Breast epithelium (tissue), 4 donors: ENCODE measurements at regions not wholly inside any gene's neighbourhood (a gene's known extent, or its start where the extent isn't known, plus 50 kb on each side); places are given as distances from the start of the nearest gene placed in this dataset.

Experiments used
- DNase-seq, 2 donors: peaks; one replicate each; pipeline ENCODE4 v3.0.0-alpha.2; 2019; ENCODE audit warnings: low spot score in 2 of 2
- H3K27ac ChIP-seq, 2 donors: fragments of 200-600 bp; sonication (generic) in 1 of 2; one replicate each; pipeline ENCODE4 v1.5.1; 2016 to 2019; ENCODE audit warnings: mild to moderate bottlenecking in 1 of 2
- H3K27me3 ChIP-seq, 2 donors: fragments of 200-600 bp; sonication (generic) in 1 of 2; one replicate each; pipeline versions ENCODE4 v1.5.1 to v1.6.0; 2017 to 2019; ENCODE audit warnings: control low read depth in 1 of 2, mild to moderate bottlenecking in 1 of 2
- H3K36me3 ChIP-seq: fragments of 200-600 bp; one replicate; pipeline ENCODE4 v1.5.1; 2019
- H3K4me1 ChIP-seq, 2 donors: fragments of 200-600 bp; sonication (generic); one replicate each; pipeline ENCODE4 v1.5.1; 2016 to 2019; ENCODE audit warnings: control low read depth in 1 of 2
- H3K4me3 ChIP-seq, 3 donors: fragments of 200-600 bp; sonication (generic); 1 replicate in 2 of 3; 2 replicates in 1 of 3; pipeline ENCODE4 v1.5.1; 2016 to 2019; ENCODE audit warnings: mild to moderate bottlenecking in 3 of 3, moderate library complexity in 2 of 3
- H3K9me3 ChIP-seq, 2 donors: fragments of 200-600 bp; sonication (generic) in 1 of 2; one replicate each; pipeline ENCODE4 v1.5.1; 2016 to 2019; ENCODE audit warnings: control low read depth in 1 of 2
- POLR2A ChIP-seq: fragments of 450-650 bp; IDR thresholded peaks from one replicate; pipeline ENCODE4 v1.6.1; 2016; ENCODE audit warnings: antibody characterized with exemption, mild to moderate bottlenecking, moderate library complexity
- POLR2AphosphoS5 ChIP-seq, 3 donors: sonication (generic); formaldehyde crosslinking; IDR thresholded peaks; one replicate each; pipeline ENCODE4 v1.6.1; 2017; ENCODE audit warnings: antibody characterized with exemption in 3 of 3
- intact Hi-C: fragments of 100-400 bp; cut with DNase I; formaldehyde crosslinking; loops from one replicate; pipeline ENCODE4 v1.15.1; 2023; ENCODE audit warnings: low total_unique reads
- TF ChIP-seq, protein P1 (sequence below), 3 donors: fragments of 450-650 bp; IDR thresholded peaks; one replicate each; pipeline ENCODE4 v1.5.1; 2016 to 2017; ENCODE audit warnings: antibody characterized with exemption in 3 of 3, mild to moderate bottlenecking in 3 of 3, moderate library complexity in 3 of 3

DNA sequence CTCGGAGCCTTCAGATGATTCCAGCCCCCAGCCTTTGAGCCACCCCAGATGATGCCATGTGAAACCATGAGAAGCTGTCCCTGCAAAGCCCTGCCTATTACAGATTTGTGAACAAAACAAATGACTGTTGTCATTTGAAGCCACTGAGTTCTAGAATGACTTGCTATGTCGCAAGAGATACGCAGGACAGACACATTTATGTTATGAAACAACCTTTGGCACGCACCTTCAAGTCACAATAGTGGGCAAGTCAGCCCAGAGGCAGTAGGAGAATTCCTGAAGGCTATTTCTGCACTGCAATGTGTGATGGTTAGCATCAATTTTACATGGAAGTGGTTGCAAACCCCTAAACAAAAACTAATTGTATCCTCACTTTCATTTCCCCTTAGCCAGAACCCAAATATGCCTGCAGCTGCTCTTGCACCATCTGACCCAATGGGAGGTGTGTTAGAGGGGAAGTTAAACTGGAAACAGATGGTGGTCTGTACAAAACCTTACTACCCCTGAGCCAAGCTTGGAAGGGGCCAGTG lies 174.4 kb upstream of the ATP6AP2 start:
- Histone ChIP-seq H3K9me3 (peaks cover 4 to 35% of the 10 kb centered on the region in 2 donors), H3K36me3 (no peaks in the 10 kb centered on the region), H3K27ac (no peak overlapping the region), H3K4me3 (no peak overlapping the region), H3K27me3 (peaks cover 0 to 49% of the 10 kb centered on the region in 2 donors), H3K4me1 (no peaks in the 10 kb centered on the region)
- TF ChIP-seq POLR2A (no peak), POLR2AphosphoS5 (IDR thresholded peaks at IDR 0.05) (no peak)
- TF ChIP-seq, protein P1, sequence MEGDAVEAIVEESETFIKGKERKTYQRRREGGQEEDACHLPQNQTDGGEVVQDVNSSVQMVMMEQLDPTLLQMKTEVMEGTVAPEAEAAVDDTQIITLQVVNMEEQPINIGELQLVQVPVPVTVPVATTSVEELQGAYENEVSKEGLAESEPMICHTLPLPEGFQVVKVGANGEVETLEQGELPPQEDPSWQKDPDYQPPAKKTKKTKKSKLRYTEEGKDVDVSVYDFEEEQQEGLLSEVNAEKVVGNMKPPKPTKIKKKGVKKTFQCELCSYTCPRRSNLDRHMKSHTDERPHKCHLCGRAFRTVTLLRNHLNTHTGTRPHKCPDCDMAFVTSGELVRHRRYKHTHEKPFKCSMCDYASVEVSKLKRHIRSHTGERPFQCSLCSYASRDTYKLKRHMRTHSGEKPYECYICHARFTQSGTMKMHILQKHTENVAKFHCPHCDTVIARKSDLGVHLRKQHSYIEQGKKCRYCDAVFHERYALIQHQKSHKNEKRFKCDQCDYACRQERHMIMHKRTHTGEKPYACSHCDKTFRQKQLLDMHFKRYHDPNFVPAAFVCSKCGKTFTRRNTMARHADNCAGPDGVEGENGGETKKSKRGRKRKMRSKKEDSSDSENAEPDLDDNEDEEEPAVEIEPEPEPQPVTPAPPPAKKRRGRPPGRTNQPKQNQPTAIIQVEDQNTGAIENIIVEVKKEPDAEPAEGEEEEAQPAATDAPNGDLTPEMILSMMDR (IDR thresholded peaks at IDR 0.05): no peak
- DNase-seq: no peak
- intact Hi-C loops: no loop called here

DNA sequence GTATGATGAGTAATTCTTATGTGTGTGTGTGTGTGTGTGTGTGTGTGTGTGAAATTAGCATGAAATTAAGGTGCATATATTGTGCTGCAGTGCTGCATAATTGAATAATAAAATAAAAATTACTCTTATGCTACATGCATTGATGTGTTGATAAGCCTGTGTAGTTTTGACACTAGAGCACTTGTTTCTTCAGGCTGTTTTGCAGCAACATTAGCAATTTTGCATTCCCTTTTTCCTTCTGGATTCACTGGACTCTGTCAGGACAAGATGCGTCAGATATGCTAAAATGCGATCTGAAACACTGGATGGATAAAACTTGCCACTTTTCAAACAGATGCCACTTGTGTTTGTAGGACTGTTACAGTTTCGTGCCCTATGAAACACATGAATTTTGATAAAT lies 175.4 kb upstream of the ATP6AP2 start:
- no peak for TF ChIP-seq POLR2AphosphoS5 (IDR thresholded peaks at IDR 0.05)
- TF ChIP-seq, protein P1 (IDR thresholded peaks at IDR 0.05): no peak
- TF ChIP-seq POLR2A: no peak
- no peak overlapping the region for H3K27ac ChIP-seq
- intact Hi-C loops: no loop called here
- no peak for DNase-seq
- peaks cover 4 to 40% of the 10 kb centered on the region in 2 donors for H3K9me3 ChIP-seq
- no peaks in the 10 kb centered on the region for H3K4me1 ChIP-seq
- H3K27me3 ChIP-seq: peaks cover 0 to 49% of the 10 kb centered on the region in 2 donors
- H3K36me3 ChIP-seq: no peaks in the 10 kb centered on the region
- H3K4me3 ChIP-seq: no peak overlapping the region

DNA sequence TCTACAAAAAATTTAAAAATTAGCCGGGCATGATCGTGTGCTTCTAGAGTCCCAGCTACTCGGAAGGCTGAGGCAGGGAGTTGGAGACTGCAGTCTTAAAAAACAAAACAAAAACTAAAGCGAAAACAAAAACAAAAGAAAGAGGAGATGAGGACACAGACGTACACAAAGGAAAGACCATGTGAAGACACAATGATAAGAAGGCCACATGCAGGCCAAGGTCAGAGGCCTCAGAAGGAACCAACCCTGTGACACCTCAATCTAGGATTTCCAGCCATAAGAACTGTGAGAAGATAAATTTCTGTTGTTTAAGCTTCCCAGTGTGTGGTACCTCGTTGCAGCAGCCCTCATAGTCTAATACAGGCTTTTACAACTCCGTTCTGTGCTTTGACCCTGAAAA lies 177.0 kb upstream of the ATP6AP2 start:
- H3K4me3 ChIP-seq: no peak overlapping the region
- intact Hi-C loops: no loop called here
- no peak overlapping the region for H3K27ac ChIP-seq
- H3K27me3 ChIP-seq: peaks cover 0 to 50% of the 10 kb centered on the region in 2 donors
- no peak for DNase-seq
- no peaks in the 10 kb centered on the region for H3K4me1 ChIP-seq
- H3K36me3 ChIP-seq: no peaks in the 10 kb centered on the region
- no peak for TF ChIP-seq POLR2AphosphoS5 (IDR thresholded peaks at IDR 0.05)
- no peak for TF ChIP-seq POLR2A
- TF ChIP-seq, protein P1 (IDR thresholded peaks at IDR 0.05): no peak
- peaks cover 0 to 29% of the 10 kb centered on the region in 2 donors for H3K9me3 ChIP-seq

DNA sequence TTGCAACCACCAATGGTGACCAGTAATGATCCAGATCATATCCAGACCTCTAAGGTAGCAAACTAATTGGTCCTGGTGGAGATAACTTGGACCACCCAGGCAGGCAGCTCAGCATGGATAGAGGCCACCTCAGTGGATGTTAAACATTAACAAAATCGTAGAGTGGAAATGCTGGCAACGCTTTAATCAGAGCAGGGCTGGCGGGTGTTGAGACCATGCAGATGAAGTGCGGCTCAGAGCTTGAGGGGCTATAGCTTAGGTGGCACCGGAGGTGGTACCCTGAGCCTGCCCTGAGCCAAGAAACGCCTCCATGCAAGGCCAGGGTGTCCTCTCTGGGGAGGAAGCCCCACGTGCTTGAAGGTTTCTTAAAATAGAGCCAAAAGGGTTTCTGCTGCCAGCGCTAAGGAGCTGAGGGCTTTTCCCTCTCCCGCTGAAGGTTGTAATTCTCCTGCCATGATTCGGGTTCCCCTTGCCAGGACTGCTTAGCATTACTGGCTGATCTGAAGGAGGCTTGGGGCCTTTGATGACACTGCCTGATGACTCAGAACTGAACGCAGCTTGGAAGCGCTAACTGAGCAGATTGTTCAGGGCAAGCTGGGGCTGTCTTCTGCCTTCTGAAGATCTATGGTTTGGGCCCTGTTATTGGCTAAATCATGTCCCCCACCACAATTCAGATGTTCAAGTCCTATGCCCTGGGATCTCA lies 177.8 kb upstream of the ATP6AP2 start:
- H3K4me1 ChIP-seq: no peaks in the 10 kb centered on the region
- no peaks in the 10 kb centered on the region for H3K36me3 ChIP-seq
- peaks cover 0 to 53% of the 10 kb centered on the region in 2 donors for H3K27me3 ChIP-seq
- no peak for DNase-seq
- no peak overlapping the region for H3K4me3 ChIP-seq
- H3K27ac ChIP-seq: no peak overlapping the region
- peaks cover 0 to 21% of the 10 kb centered on the region in 2 donors for H3K9me3 ChIP-seq
- TF ChIP-seq, protein P1 (IDR thresholded peaks at IDR 0.05): no peak
- TF ChIP-seq POLR2A (no peak), POLR2AphosphoS5 (IDR thresholded peaks at IDR 0.05) (no peak)
- intact Hi-C loops: no loop called here

DNA sequence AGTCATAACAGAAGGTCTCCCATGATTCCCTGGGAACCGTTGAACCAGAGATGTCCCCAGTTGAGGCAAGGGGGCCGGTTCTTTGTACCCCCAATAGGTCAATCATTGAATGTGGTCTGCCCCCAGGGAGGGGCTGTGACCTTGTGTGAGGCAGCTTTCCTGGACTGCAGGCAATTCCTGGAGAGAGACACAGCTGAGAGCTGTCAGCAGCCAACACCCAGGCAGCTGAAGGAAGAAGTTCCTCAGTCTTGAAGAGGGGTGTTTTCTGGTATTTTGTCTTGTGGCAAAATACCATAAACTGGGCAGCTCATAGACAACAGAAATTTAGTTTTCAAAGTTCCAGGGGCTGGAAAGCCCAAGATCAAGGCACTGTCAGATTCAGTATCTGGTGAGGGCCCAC lies 185.7 kb upstream of the ATP6AP2 start:
- Histone ChIP-seq H3K9me3 (peaks cover 10 to 16% of the 10 kb centered on the region in 2 donors), H3K4me1 (no peaks in the 10 kb centered on the region), H3K27me3 (peaks cover 0 to 25% of the 10 kb centered on the region in 2 donors), H3K36me3 (no peaks in the 10 kb centered on the region), H3K27ac (no peak overlapping the region), H3K4me3 (no peak overlapping the region)
- TF ChIP-seq, protein P1 (IDR thresholded peaks at IDR 0.05): no peak
- no peak for TF ChIP-seq POLR2A
- no peak for TF ChIP-seq POLR2AphosphoS5 (IDR thresholded peaks at IDR 0.05)
- DNase-seq: no peak
- intact Hi-C loops: no loop called here
